Endothelial cell of umbilical vein (primary cell): ENCODE measurements at regions not wholly inside any gene's neighbourhood (a gene's known extent, or its start where the extent isn't known, plus 50 kb on each side); places are given as distances from the start of the nearest gene placed in this dataset.

Experiments
- BruUV-seq: library from RNA; stranded (reverse); fragments of 400-500 nt; replicated peaks from 2 replicates; lab custom pipeline; 2021; lab: Mats Ljungman, UMichigan
- CTCF ChIA-PET: fragments of 300-600, 350-600 bp; sonication (Branson Sonifier 250); formaldehyde crosslinking; loops from one replicate; lab custom pipeline; 2021; ENCODE audit warnings: antibody characterized with exemption, inconsistent platforms; lab: Charles Lee
- POLR2A ChIA-PET: fragments of 300-600, 350-600 bp; sonication (Branson Sonifier 250); formaldehyde crosslinking; loops from one replicate; lab custom pipeline; 2021; ENCODE audit warnings: antibody characterized with exemption, inconsistent platforms; lab: Charles Lee
- DNase-seq: peaks from one replicate; pipeline ENCODE4 v3.0.0-alpha.2; 2011; ENCODE audit warnings: low read depth, low spot score
- FAIRE-seq: peaks from 2 replicates; lab custom pipeline; 2011; peaks lifted over from hg19 to GRCh38; lab: Jason Lieb, UNC
- H2AFZ ChIP-seq: 2 replicates; pipeline ENCODE4 v1.6.0; 2012; ENCODE audit warnings: low read depth, low read length, control low read depth, inconsistent platforms
- H3K27ac ChIP-seq: 2 replicates; pipeline ENCODE4 v1.5.1; 2011; ENCODE audit warnings: low read depth, mild to moderate bottlenecking, control low read depth, low read length, moderate library complexity; ENCODE audit not compliant: insufficient read depth
- H3K27me3 ChIP-seq, 2 experiments: 2 replicates each; pipeline versions ENCODE4 v1.6.0 to v1.6.1; 2011; ENCODE audit warnings: low read length in 2 of 2, mixed read lengths in 1 of 2; ENCODE audit not compliant: control insufficient read depth in 2 of 2, insufficient read depth in 2 of 2
- H3K36me3 ChIP-seq, 2 experiments: 2 replicates in 1 of 2; 3 replicates in 1 of 2; pipeline ENCODE4 v1.5.1; 2011; ENCODE audit warnings: low read length in 2 of 2, mild to moderate bottlenecking in 1 of 2, moderate library complexity in 1 of 2; ENCODE audit not compliant: control insufficient read depth in 2 of 2, insufficient read depth in 2 of 2; ENCODE audit errors: extremely low read depth in 1 of 2
- H3K4me1 ChIP-seq: 3 replicates; pipeline ENCODE4 v1.5.1; 2011; ENCODE audit warnings: mild to moderate bottlenecking, low read length; ENCODE audit not compliant: control insufficient read depth, insufficient read depth; ENCODE audit errors: extremely low read depth
- H3K4me2 ChIP-seq: 2 replicates; pipeline ENCODE4 v1.6.1; 2011; ENCODE audit warnings: low read length, control low read depth, mixed read lengths; ENCODE audit not compliant: insufficient read depth
- H3K4me3 ChIP-seq, 3 experiments: fragments of 200-600 bp in 1 of 3; sonication (generic), shearing (Covaris generic) in 1 of 3; replicated peaks in 1 of 3; 2 replicates each; pipeline ENCODE4 v1.5.1; 2011 to 2016; ENCODE audit warnings: control low read depth in 3 of 3, low read length in 3 of 3, mild to moderate bottlenecking in 2 of 3, inconsistent platforms in 1 of 3, low read depth in 1 of 3, moderate library complexity in 1 of 3; ENCODE audit not compliant: insufficient read depth in 1 of 3
- H3K79me2 ChIP-seq: 2 replicates; pipeline ENCODE4 v1.6.0; 2012; ENCODE audit warnings: low read length, inconsistent platforms; ENCODE audit not compliant: control insufficient read depth, insufficient read depth
- H3K9ac ChIP-seq: replicated peaks from 2 replicates; pipeline ENCODE3; 2011; ENCODE audit warnings: low read length, control low read depth; ENCODE audit not compliant: insufficient read depth; ENCODE audit errors: extremely low read depth
- H3K9me1 ChIP-seq: replicated peaks from 3 replicates; pipeline ENCODE4 v1.6.0; 2011; ENCODE audit warnings: mild to moderate bottlenecking, low read length; ENCODE audit not compliant: control insufficient read depth, insufficient read depth; ENCODE audit errors: extremely low read depth
- H3K9me3 ChIP-seq: replicated peaks from 2 replicates; pipeline ENCODE4 v1.5.1; 2012; ENCODE audit warnings: low read length, inconsistent platforms; ENCODE audit not compliant: control insufficient read depth, insufficient read depth
- H4K20me1 ChIP-seq: replicated peaks from 2 replicates; pipeline ENCODE3; 2011; ENCODE audit warnings: mild to moderate bottlenecking, low read length; ENCODE audit not compliant: control insufficient read depth, insufficient read depth; ENCODE audit errors: extremely low read depth
- CTCF ChIP-seq, 2 donors: IDR thresholded peaks; 1 replicate in 1 of 2; 2 replicates in 1 of 2; pipeline ENCODE4 v1.5.1; 2011; ENCODE audit warnings: low read length in 2 of 2, mild to moderate bottlenecking in 2 of 2, moderate library complexity in 2 of 2, control low read depth in 1 of 2, inconsistent platforms in 1 of 2, low read depth in 1 of 2; ENCODE audit not compliant: insufficient read depth in 1 of 2; ENCODE audit errors: extremely low read depth in 1 of 2
- EZH2 ChIP-seq: IDR thresholded peaks from 2 replicates; pipeline ENCODE4 v1.6.1; 2012; ENCODE audit warnings: borderline replicate concordance, low read depth, mild to moderate bottlenecking, moderate library complexity, low read length, inconsistent platforms; ENCODE audit not compliant: severe bottlenecking
- FOS ChIP-seq: IDR thresholded peaks from 2 replicates; pipeline ENCODE4 v1.6.1; 2011; ENCODE audit warnings: mild to moderate bottlenecking, low read length, moderate library complexity, borderline replicate concordance; ENCODE audit not compliant: insufficient read depth
- GATA2 ChIP-seq: IDR thresholded peaks from 2 replicates; pipeline ENCODE4 v1.7.0; 2011; ENCODE audit warnings: low read depth, mild to moderate bottlenecking, moderate library complexity, mixed read lengths, low read length; ENCODE audit not compliant: insufficient read length, insufficient read depth
- JUN ChIP-seq: IDR thresholded peaks from 2 replicates; pipeline ENCODE4 v1.6.1; 2011; ENCODE audit warnings: borderline replicate concordance, low read depth; ENCODE audit not compliant: insufficient read length, insufficient read depth
- MYC ChIP-seq: IDR thresholded peaks from one replicate; pipeline ENCODE4 v1.6.1; 2011; ENCODE audit warnings: mild to moderate bottlenecking, low read depth, low read length
- POLR2A ChIP-seq: IDR thresholded peaks from 2 replicates; pipeline ENCODE4 v1.6.1; 2012; ENCODE audit warnings: low read depth, mild to moderate bottlenecking, control low read depth, low read length
- POLR2AphosphoS5 ChIP-seq: IDR thresholded peaks from 2 replicates; pipeline ENCODE4 v1.6.1; 2012; ENCODE audit warnings: low read depth, mild to moderate bottlenecking, control low read depth, low read length, moderate library complexity; ENCODE audit not compliant: insufficient read depth
- dilution Hi-C: fragments of 300-500 bp; cut with MboI; formaldehyde crosslinking; loops from one replicate; pipeline ENCODE4 v1.15.0; 2019; ENCODE audit warnings: low sequenced_read_pairs; ENCODE audit not compliant: extremely low pct_ligation_motif_present
- intact Hi-C: fragments of 100-400 bp; cut with micrococcal nuclease; formaldehyde crosslinking; loops from one replicate; pipeline ENCODE4 v1.10.0; 2022
- TF ChIP-seq, protein P1 (sequence below): IDR thresholded peaks from 2 replicates; pipeline ENCODE4 v1.6.1; 2011; ENCODE audit not compliant: insufficient read depth, insufficient read length

DNA sequence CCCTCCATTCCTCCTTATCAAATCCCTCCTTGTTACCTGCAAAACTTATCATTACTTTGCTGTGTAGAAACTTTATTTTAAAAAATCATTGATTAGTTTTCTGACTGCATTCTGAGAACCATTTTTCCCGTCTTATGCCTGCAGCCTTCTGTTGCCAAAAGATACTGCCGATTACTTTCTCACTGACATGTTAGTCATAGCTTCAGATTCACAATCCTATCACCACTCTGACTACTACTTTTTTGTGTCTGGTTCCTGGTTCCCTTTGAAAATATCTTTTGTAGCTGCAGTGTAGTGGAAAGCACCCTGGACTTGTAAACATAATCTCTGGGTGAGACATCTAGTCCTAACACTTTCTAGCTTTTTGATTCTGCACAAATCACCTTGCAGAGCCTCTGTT is 71.7 kb downstream of the NR2F1 start:
- no peak overlapping the region for H3K4me2 ChIP-seq
- CTCF ChIA-PET = no interaction called here

More for the DNA sequence above, 71.7 kb downstream of the NR2F1 start:
- H3K4me1 ChIP-seq = no peaks in the 10 kb centered on the region
- no peak overlapping the region for H3K4me3 ChIP-seq
- no TSS peak for BruUV-seq
- no peak overlapping the region for H2AFZ ChIP-seq
- H3K9ac ChIP-seq = no peak overlapping the region
- H3K9me1 ChIP-seq = no peaks in the 10 kb centered on the region
- no peaks in the 10 kb centered on the region for H3K79me2 ChIP-seq
- H3K27me3 ChIP-seq = no peaks in the 10 kb centered on the region
- dilution Hi-C loops = no loop called here
- TF ChIP-seq JUN (no peak), FOS (no peak), GATA2 (no peak), POLR2A (no peak), POLR2AphosphoS5 (no peak), CTCF (IDR thresholded peaks at IDR 0.05; ENCODE audit: extremely low read depth in 1 of 2, insufficient read depth in 1 of 2, low read depth in 1 of 2, low read length in 2 of 2) (no peak), EZH2 (no peak), MYC (no peak)
- TF ChIP-seq, protein P1, sequence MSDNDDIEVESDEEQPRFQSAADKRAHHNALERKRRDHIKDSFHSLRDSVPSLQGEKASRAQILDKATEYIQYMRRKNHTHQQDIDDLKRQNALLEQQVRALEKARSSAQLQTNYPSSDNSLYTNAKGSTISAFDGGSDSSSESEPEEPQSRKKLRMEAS = no peak
- no peak overlapping the region for H3K27ac ChIP-seq
- H3K36me3 ChIP-seq = no peaks in the 10 kb centered on the region
- POLR2A ChIA-PET = no interaction called here
- intact Hi-C loops = no loop called here
- FAIRE-seq = no peak
- DNase-seq = no peak
- H3K9me3 ChIP-seq = no peaks in the 10 kb centered on the region
- no peaks in the 10 kb centered on the region for H4K20me1 ChIP-seq
